ENCODE measurements at regions not wholly inside any gene's neighbourhood (a gene's known extent, or its start where the extent isn't known, plus 50 kb on each side); places are given as distances from the start of the nearest gene placed in this dataset.

- TF ChIP-seq CTCF (IDR thresholded peaks at IDR 0.05) (no peak), POLR2A (IDR thresholded peaks at IDR 0.05) (no peak), EP300 (IDR thresholded peaks at IDR 0.05) (no peak)
These were observed 121.6 kb downstream of the PTPRS start for GRCh38 chr19:5218963-5219530.
